ENCODE measurements at regions not wholly inside any gene's neighbourhood (a gene's known extent, or its start where the extent isn't known, plus 50 kb on each side); places are given as distances from the start of the nearest gene placed in this dataset.
"Not testable (repeated sequence)": the region's sequence is repeated elsewhere in the genome, so short reads cannot be mapped to it uniquely, and the experiment has no call there.

- not testable (repeated sequence) for H3K27ac Mint-ChIP-seq; H3K4me3 Mint-ChIP-seq; H3K4me1 Mint-ChIP-seq (ENCODE audit: low read depth); H3K27me3 Mint-ChIP-seq; H3K9me3 Mint-ChIP-seq (ENCODE audit: low read depth); H3K36me3 Mint-ChIP-seq
Observed at GRCh38 chr5:92610435-92610834, 970.6 kb downstream of the NR2F1-AS1 start.

- H3K36me3 Mint-ChIP-seq: no peaks in the 10 kb centered on the region
- H3K4me1 Mint-ChIP-seq (ENCODE audit: low read depth): no peaks in the 10 kb centered on the region
- no peaks in the 10 kb centered on the region for H3K9me3 Mint-ChIP-seq (ENCODE audit: low read depth)
- no peak overlapping the region for H3K4me3 Mint-ChIP-seq
- no peaks in the 10 kb centered on the region for H3K27me3 Mint-ChIP-seq
- H3K27ac Mint-ChIP-seq: no peak overlapping the region
Observed at GRCh38 chr5:92605591-92605990, 975.4 kb downstream of the NR2F1-AS1 start.

DNA sequence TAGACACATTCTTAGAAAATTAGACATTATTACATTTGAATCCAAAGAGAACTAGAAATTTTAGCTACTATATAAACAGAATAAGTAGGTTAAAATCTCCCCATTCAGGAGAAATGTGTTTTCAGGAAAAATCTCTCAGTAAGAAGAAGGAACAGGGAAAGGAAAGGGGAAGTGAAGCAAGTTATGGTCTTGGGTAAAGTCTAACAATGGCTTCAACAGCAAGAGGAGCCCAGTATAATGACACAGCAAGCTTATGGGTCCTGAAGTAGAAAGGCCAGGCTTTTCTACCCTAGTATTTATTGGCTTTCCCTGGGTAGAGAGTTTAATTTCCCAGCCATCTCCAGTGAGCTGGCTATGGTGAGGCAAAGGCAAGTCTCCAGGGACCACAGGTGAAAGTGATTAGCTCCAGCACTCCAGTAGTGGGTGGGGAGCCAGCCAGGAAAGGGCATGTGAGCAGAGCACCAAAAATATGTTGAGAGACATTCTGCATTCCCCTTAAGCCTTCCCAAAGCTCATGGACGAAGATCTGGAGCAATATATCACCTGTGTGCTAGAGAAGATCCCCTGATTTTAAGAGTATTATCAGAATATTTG, 981.7 kb downstream of the NR2F1-AS1 start:
- Mint-ChIP-seq H3K27ac (no peak overlapping the region), H3K27me3 (no peaks in the 10 kb centered on the region), H3K9me3 (ENCODE audit: low read depth) (peaks cover 6% of the 10 kb centered on the region), H3K4me3 (no peak overlapping the region), H3K4me1 (ENCODE audit: low read depth) (no peaks in the 10 kb centered on the region), H3K36me3 (no peaks in the 10 kb centered on the region)

DNA sequence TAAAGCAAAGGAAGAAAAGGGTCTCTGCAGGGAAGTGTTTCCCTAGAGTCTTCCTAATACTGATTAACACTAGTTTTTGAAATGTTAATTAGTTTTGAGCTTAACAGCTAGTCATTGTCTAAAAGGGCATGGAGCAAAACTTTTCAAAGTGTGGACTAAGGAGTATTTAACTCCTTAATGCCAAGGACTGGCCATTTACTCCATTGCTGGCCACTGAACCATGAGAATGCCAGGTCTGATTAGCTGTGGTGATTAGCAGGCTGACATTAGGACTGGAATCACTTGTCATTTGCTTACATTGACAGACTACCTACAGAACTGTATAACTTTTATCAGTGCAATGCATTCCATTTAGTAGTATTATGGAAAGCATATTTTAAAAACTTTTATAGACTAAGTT, 987.0 kb downstream of the NR2F1-AS1 start:
- Mint-ChIP-seq H3K4me3 (no peak overlapping the region), H3K4me1 (ENCODE audit: low read depth) (no peaks in the 10 kb centered on the region), H3K27me3 (no peaks in the 10 kb centered on the region), H3K9me3 (ENCODE audit: low read depth) (peaks cover 6% of the 10 kb centered on the region), H3K27ac (no peak overlapping the region), H3K36me3 (no peaks in the 10 kb centered on the region)

DNA sequence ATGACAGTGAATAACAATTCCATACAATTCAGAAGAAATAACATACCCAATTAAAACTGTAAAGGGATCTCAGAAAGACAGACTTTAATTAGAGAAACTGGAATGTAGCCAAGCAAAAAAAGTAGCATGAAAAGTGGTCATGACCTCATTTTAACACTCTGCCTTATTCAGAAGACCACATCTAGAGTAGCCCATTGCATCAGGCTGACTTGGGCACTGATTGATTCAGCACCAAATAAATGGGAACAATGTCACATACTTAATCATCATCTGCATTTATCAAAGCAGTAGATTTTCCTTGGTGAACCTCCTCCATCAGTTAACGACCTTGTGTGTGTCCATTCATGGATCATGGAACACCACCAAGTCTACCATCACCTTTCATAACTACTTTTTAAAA, 992.1 kb downstream of the NR2F1-AS1 start:
- H3K9me3 Mint-ChIP-seq (ENCODE audit: low read depth): no peaks in the 10 kb centered on the region
- no peaks in the 10 kb centered on the region for H3K27me3 Mint-ChIP-seq
- H3K36me3 Mint-ChIP-seq: no peaks in the 10 kb centered on the region
- H3K4me1 Mint-ChIP-seq (ENCODE audit: low read depth): no peaks in the 10 kb centered on the region
- no peak overlapping the region for H3K27ac Mint-ChIP-seq
- no peak overlapping the region for H3K4me3 Mint-ChIP-seq

DNA sequence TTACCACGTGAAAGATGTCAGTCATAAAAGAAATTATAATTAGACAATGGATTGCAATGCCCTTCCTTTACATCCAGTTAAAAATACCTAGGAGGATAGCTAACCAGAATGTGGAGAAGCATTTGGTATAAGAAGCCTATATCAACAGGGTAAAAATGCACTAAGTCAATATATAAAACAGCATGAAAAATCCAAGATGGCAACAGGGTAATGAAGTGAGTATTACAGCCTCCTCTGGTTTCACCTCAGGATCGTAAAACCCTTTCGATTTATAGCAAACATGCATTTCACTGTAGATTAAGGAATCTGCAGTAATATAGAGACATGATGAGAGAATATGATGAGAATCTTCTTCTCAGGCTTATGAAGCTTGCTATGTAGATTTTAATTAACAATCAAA, 999.3 kb downstream of the NR2F1-AS1 start:
- Mint-ChIP-seq H3K4me3 (no peak overlapping the region), H3K36me3 (no peaks in the 10 kb centered on the region), H3K27ac (no peak overlapping the region), H3K9me3 (ENCODE audit: low read depth) (no peaks in the 10 kb centered on the region), H3K4me1 (ENCODE audit: low read depth) (no peaks in the 10 kb centered on the region), H3K27me3 (no peaks in the 10 kb centered on the region)

DNA sequence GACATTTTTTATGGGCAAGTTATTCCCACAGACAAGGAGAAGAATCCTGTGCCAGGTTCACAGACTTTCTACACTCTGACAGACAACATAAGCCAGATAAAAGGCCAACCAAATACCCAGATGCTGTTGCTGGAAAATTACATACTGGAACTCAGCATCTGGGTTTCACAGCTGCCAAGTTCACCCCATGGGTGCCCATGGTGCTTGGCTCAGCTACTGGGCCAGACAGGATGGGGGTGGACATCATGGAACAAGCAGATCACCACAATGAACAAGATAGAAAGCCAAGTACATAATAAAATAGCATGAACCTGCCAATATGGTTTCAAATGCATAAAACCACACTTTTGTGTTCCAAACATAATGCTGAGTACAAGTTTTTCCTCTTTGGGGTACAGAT, 999.8 kb downstream of the NR2F1-AS1 start:
- H3K9me3 Mint-ChIP-seq (ENCODE audit: low read depth): no peaks in the 10 kb centered on the region
- no peak overlapping the region for H3K4me3 Mint-ChIP-seq
- no peaks in the 10 kb centered on the region for H3K4me1 Mint-ChIP-seq (ENCODE audit: low read depth)
- no peak overlapping the region for H3K27ac Mint-ChIP-seq
- no peaks in the 10 kb centered on the region for H3K36me3 Mint-ChIP-seq
- H3K27me3 Mint-ChIP-seq: no peaks in the 10 kb centered on the region

DNA sequence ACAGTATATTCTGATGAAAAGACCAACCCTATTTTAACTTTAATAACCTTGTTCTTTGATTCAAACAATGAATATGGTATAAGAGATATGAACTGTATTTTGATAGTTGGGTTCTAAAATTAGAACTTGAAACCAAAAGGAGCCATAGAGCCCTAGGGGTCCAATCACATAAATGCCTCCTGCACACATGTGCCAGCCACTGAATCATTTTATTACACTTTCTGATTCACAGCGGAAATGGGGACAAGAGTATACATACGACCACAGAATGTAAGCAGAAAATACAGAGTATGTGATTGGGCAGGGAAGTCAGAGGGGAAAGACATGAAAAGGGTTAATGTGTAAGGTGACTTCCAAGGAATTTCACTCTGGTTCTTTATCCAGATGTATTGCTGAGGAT, 1000.2 kb downstream of the NR2F1-AS1 start:
- Mint-ChIP-seq H3K4me3 (no peak overlapping the region), H3K4me1 (ENCODE audit: low read depth) (no peaks in the 10 kb centered on the region), H3K36me3 (no peaks in the 10 kb centered on the region), H3K27me3 (no peaks in the 10 kb centered on the region), H3K27ac (no peak overlapping the region), H3K9me3 (ENCODE audit: low read depth) (no peaks in the 10 kb centered on the region)

DNA sequence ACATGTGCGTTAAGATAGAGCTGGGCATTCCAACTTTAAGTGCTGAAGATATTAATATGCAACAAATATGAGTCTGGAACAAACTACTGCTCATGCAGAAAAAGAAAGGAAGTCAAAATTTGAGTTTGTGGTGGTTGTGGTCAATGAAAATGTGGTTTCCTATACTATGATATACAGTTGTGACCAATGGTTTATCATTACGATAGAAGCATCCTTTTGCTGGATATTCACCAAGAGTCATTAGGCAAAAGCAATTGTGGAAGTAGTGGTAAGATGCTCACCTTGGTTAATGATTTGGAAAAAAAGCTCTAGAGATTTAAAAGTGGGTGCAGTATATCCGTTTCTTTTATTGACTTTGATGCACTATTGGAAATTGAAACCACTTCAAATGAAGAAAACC, 1007.0 kb downstream of the NR2F1-AS1 start:
- H3K4me3 Mint-ChIP-seq: no peak overlapping the region
- no peaks in the 10 kb centered on the region for H3K9me3 Mint-ChIP-seq (ENCODE audit: low read depth)
- no peaks in the 10 kb centered on the region for H3K4me1 Mint-ChIP-seq (ENCODE audit: low read depth)
- no peaks in the 10 kb centered on the region for H3K36me3 Mint-ChIP-seq
- H3K27ac Mint-ChIP-seq: no peak overlapping the region
- no peaks in the 10 kb centered on the region for H3K27me3 Mint-ChIP-seq

DNA sequence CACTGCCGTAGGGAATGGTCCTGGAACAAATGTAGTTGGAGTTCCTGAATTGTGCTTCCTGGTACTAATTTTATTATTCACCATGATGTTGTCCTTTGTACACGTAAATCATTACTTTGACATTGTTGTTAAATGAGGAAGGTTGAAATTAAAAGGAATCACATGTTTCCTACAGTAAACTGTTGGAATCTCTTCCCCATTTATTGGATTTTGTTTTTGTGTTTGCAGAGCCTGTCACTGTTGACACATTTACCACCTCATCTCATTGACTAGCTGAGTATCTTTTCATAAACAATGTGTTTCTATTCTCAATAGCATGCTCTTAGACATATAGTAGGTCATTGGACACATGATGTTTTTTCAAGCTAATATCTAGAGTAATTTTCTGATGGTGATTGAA, 1012.5 kb downstream of the NR2F1-AS1 start:
- Mint-ChIP-seq H3K27ac (no peak overlapping the region), H3K36me3 (no peaks in the 10 kb centered on the region), H3K4me1 (ENCODE audit: low read depth) (no peaks in the 10 kb centered on the region), H3K4me3 (no peak overlapping the region), H3K9me3 (ENCODE audit: low read depth) (no peaks in the 10 kb centered on the region), H3K27me3 (no peaks in the 10 kb centered on the region)

GRCh38 chr5:92567831-92568450, 1013.1 kb downstream of the NR2F1-AS1 start:
- Mint-ChIP-seq H3K4me3 (no peak overlapping the region), H3K4me1 (ENCODE audit: low read depth) (no peaks in the 10 kb centered on the region), H3K27me3 (no peaks in the 10 kb centered on the region), H3K27ac (no peak overlapping the region), H3K36me3 (no peaks in the 10 kb centered on the region), H3K9me3 (ENCODE audit: low read depth) (no peaks in the 10 kb centered on the region)

- Mint-ChIP-seq H3K27me3 (no peaks in the 10 kb centered on the region), H3K36me3 (no peaks in the 10 kb centered on the region), H3K4me3 (no peak overlapping the region), H3K9me3 (ENCODE audit: low read depth) (no peaks in the 10 kb centered on the region), H3K27ac (no peak overlapping the region), H3K4me1 (ENCODE audit: low read depth) (no peaks in the 10 kb centered on the region)
Observed at GRCh38 chr5:92566113-92566786, 1014.8 kb downstream of the NR2F1-AS1 start.

- Mint-ChIP-seq H3K27me3 (no peaks in the 10 kb centered on the region), H3K27ac (no peak overlapping the region), H3K9me3 (ENCODE audit: low read depth) (no peaks in the 10 kb centered on the region), H3K36me3 (no peaks in the 10 kb centered on the region), H3K4me1 (ENCODE audit: low read depth) (no peaks in the 10 kb centered on the region), H3K4me3 (no peak overlapping the region)
Observed at GRCh38 chr5:92565673-92566072, 1015.3 kb downstream of the NR2F1-AS1 start.

DNA sequence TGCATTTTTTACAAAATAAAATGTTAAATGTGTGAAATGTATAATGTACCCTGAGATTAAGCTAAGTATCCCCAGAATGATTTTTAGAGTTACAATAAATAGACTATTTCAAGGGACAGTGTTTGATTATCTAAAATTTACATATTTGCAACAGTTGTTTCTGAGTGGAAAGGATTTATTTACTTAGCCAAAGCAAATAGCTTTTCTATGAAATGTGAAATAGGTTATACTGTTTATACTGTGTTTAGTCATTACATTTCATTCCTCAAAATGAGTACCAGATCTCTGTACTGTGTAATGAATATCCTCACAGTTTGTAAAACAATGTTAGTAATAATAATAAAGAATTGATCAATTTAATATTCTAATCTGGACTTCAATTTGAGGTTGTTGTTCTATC, 1019.0 kb downstream of the NR2F1-AS1 start:
- Mint-ChIP-seq H3K27me3 (no peaks in the 10 kb centered on the region), H3K4me1 (ENCODE audit: low read depth) (no peaks in the 10 kb centered on the region), H3K36me3 (no peaks in the 10 kb centered on the region), H3K27ac (no peak overlapping the region), H3K4me3 (no peak overlapping the region), H3K9me3 (ENCODE audit: low read depth) (no peaks in the 10 kb centered on the region)

GRCh38 chr5:92561411-92561959, 1019.5 kb downstream of the NR2F1-AS1 start:
- Mint-ChIP-seq H3K27me3 (no peaks in the 10 kb centered on the region), H3K27ac (no peak overlapping the region), H3K36me3 (no peaks in the 10 kb centered on the region)

More at GRCh38 chr5:92561411-92561959, 1019.5 kb downstream of the NR2F1-AS1 start:
- Mint-ChIP-seq H3K4me3 (no peak overlapping the region), H3K9me3 (ENCODE audit: low read depth) (peaks cover 3% of the 10 kb centered on the region), H3K4me1 (ENCODE audit: low read depth) (no peaks in the 10 kb centered on the region)
